Activated T-cell treated with anti-CD3 and anti-CD28 coated beads, Interleukin-2, amount 50 U/mL, for 4 hours (primary cell): ENCODE measurements at regions not wholly inside any gene's neighbourhood (a gene's known extent, or its start where the extent isn't known, plus 50 kb on each side); places are given as distances from the start of the nearest gene placed in this dataset.
"Not testable (repeated sequence)": the region's sequence is repeated elsewhere in the genome, so short reads cannot be mapped to it uniquely, and the experiment has no call there.

ENCODE experiments used
- ATAC-seq, 2 donors: fragments of 200-7000 bp; cut with Tn5 transposase; one replicate each; pipeline ENCODE4 v1.10.0; 2021
- DNase-seq: peaks from one replicate; pipeline ENCODE4 v3.0.0-alpha.2; 2020
- H3K27me3 Mint-ChIP-seq: one replicate; pipeline ENCODE4 v1.8.0; 2021; ENCODE audit warnings: low read depth, mixed read lengths
- H3K36me3 Mint-ChIP-seq: one replicate; pipeline ENCODE4 v1.8.0; 2022; ENCODE audit warnings: mixed read lengths; ENCODE audit not compliant: insufficient read depth
- H3K4me1 Mint-ChIP-seq: one replicate; pipeline ENCODE4 v1.8.0; 2021; ENCODE audit warnings: low read depth, mixed read lengths
- H3K4me3 Mint-ChIP-seq: one replicate; pipeline ENCODE4 v1.8.0; 2021; ENCODE audit warnings: mild to moderate bottlenecking, moderate library complexity, mixed read lengths
- H3K9me3 Mint-ChIP-seq: one replicate; pipeline ENCODE4 v1.8.0; 2021; ENCODE audit warnings: mixed read lengths

DNA sequence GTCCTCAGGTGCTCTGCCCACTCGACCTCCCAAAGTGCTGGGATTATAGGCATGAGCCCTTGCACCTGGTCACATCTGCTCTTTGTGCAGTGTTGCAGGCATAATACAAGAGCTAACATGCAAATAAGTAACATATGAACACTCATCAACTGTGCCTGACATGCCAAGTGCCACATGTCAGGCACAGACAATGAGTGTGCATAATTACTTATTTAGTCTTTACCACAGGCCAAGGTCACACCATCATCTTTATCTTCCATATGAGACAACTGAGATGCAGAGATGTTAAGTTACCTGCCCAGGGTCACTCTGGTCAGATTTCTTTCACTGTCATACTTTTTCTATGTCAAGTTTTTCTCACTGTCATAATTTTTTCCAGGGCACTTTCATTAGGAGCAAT, 126.1 kb downstream of the PPIAL4G start:
- no peak for DNase-seq
- ATAC-seq: no peak
- Mint-ChIP-seq H3K9me3 (no peaks in the 10 kb centered on the region), H3K27me3 (peaks cover 24% of the 10 kb centered on the region), H3K4me1 (peaks cover 15% of the 10 kb centered on the region), H3K36me3 (no peaks in the 10 kb centered on the region), H3K4me3 (no peak overlapping the region)

GRCh38 chr1:148355976-148356375, 127.1 kb downstream of the PPIAL4G start:
- Mint-ChIP-seq H3K9me3 (no peaks in the 10 kb centered on the region), H3K36me3 (no peaks in the 10 kb centered on the region), H3K27me3 (peaks cover 33% of the 10 kb centered on the region), H3K4me3 (no peak overlapping the region), H3K4me1 (peaks cover 6% of the 10 kb centered on the region)
- ATAC-seq (no peak), DNase-seq (no peak)

DNA sequence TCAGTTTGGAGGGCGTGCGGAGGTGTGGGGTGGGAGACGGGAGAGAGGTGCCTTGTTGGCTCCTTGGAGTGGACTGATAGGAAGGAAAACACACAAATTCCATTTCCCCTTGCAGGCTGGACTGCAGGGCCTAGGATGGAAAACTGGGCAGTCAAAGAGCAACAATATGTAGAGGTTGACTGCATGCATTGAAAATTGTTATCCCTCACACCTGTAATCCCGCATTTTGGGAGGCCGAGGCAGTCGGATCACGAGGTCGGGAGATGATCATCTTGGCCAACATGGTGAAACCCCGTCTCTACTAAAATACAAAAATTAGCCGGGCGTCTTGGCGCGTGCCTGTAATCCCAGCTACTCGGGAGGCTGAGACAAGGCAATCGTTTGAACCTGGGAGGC, 128.2 kb downstream of the PPIAL4G start:
- ATAC-seq: no peak
- peaks cover 5% of the 10 kb centered on the region for H3K4me1 Mint-ChIP-seq
- H3K4me3 Mint-ChIP-seq: no peak overlapping the region
- peaks cover 40% of the 10 kb centered on the region for H3K27me3 Mint-ChIP-seq
- H3K36me3 Mint-ChIP-seq: no peaks in the 10 kb centered on the region
- no peaks in the 10 kb centered on the region for H3K9me3 Mint-ChIP-seq
- no peak for DNase-seq

GRCh38 chr1:148354284-148354912, 128.7 kb downstream of the PPIAL4G start:
- peaks cover 43% of the 10 kb centered on the region for H3K27me3 Mint-ChIP-seq
- ATAC-seq (no peak), DNase-seq (no peak)
- H3K4me3 Mint-ChIP-seq: no peak overlapping the region
- H3K36me3 Mint-ChIP-seq: no peaks in the 10 kb centered on the region
- peaks cover 5% of the 10 kb centered on the region for H3K4me1 Mint-ChIP-seq
- no peaks in the 10 kb centered on the region for H3K9me3 Mint-ChIP-seq

DNA sequence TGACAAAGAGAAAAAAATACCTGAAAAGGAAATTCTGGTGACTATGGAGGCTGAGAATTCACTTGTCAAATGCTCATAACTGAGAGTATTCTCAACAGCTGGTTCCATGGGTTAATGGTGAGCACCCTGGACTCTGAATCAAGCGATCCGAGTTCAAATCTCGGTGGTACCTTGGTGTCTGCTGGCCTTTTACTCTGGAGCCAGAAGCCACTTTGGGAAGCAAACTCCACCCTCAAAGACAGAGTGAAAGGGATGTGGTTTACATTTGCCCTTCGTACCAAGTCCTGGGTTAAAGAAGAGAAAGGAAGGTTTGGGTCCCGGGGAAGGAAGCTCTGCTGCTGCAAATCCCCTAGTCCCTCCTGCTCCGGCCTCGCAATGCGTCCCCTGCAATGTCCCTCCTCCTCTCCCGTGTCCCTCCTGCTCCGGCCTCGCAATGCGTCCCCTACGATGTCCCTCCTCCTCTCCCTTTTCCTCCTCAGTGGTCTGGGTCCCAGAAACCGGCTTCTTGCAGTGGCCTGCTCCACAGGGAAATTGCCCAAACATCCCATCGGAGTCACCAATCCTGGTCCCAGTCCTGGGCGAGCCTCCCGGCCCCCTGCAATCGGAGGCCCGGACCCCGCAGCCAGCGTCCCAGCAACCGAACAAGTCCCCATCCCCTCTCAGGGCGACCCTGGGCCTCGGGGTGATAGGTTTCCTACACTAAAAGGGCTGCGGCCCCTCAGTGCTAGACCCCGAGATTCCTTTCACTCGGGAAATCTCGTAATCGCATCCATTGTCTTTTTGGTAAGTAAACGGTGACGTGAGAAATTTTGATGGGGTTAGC, 129.4 kb downstream of the PPIAL4G start:
- ATAC-seq (peak; percentile 58 to 81), DNase-seq (no peak)
- Mint-ChIP-seq H3K4me1 (peaks cover 5% of the 10 kb centered on the region), H3K4me3 (peak overlapping the region; percentile 14), H3K36me3 (no peaks in the 10 kb centered on the region), H3K27me3 (peaks cover 50% of the 10 kb centered on the region), H3K9me3 (no peaks in the 10 kb centered on the region)

DNA sequence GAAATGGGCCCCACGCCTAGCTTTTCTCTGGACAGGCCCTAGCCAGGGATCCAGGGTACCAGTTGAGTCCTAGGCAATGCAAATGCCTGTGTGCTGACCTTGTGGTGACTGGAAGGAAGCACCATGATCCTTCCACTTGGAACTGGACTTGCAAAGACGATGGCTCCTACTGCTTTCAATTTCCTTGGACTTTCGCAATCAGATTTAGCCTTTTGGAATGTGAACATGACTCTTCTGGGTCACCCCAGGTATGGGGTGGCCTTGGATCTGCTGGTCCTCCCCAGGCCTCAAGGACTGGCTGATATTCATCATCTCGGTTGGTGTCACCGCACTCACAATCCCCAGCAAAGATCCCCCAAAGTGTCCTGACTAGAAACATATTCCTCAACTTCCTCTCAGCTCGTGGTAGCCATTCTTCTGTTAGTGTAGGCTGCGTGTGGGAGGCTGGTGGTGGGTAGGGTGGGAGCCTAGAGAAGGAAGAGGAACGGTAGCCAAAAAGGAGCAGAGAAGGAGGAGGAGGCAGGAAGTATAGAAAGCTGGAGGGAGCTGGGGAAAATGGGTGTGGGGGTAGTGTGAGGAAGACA, 130.5 kb downstream of the PPIAL4G start:
- H3K27me3 Mint-ChIP-seq: peaks cover 55% of the 10 kb centered on the region
- peaks cover 5% of the 10 kb centered on the region for H3K4me1 Mint-ChIP-seq
- no peaks in the 10 kb centered on the region for H3K9me3 Mint-ChIP-seq
- no peak for ATAC-seq
- H3K4me3 Mint-ChIP-seq: no peak overlapping the region
- no peak for DNase-seq
- no peaks in the 10 kb centered on the region for H3K36me3 Mint-ChIP-seq

- Mint-ChIP-seq H3K27me3 (peaks cover 56% of the 10 kb centered on the region), H3K4me3 (no peak overlapping the region), H3K4me1 (peaks cover 2% of the 10 kb centered on the region), H3K9me3 (no peaks in the 10 kb centered on the region), H3K36me3 (no peaks in the 10 kb centered on the region)
- ATAC-seq (no peak), DNase-seq (no peak)
These were observed 135.3 kb downstream of the PPIAL4G start for GRCh38 chr1:148347781-148348180.

DNA sequence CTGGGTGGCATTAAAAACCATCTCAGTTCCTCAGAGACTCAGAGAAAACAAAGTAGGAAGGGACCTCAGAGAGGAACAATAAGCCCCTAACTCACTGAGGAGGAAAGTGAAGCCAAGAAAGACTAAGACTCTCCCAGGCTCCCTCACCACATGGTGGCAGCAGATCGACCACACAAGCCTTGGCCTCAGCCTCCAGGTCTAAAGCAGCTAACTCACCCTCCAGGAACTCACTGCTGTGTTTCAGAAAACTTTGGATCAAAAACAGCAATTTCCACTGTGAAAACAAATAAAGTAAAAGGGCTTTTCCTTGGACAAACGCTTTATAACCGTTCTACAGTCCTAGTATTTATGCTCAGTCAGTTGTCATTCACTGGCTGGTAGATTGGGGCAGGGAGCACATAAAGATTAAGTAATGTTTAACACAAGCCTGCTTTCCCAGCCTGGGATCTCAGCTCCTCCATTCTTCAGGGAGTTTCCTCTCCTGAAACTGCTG, 137.4 kb downstream of the PPIAL4G start:
- not testable (repeated sequence) for DNase-seq, H3K9me3 Mint-ChIP-seq, H3K4me3 Mint-ChIP-seq, H3K4me1 Mint-ChIP-seq, ATAC-seq, H3K36me3 Mint-ChIP-seq
- H3K27me3 Mint-ChIP-seq: peaks cover 43% of the 10 kb centered on the region

DNA sequence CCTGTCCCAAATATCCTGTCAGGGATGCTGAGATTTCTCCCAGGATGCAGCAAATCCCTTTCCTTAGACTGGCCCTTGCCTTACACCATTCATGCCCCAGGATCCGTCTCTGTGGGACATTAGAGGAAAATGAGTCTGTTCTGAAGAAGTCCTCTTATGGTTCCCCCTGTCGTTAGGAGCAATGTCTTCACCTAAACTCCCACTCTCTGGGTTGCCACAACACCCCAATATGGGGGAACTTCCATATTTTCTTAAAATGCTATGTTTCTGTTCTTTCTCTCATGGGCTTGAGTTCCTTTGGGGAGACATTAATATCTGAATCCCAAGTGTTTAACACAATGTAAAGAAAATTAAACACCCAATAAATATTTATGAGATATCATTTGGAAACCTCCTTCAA, 138.5 kb downstream of the PPIAL4G start:
- ATAC-seq, H3K4me3 Mint-ChIP-seq, H3K9me3 Mint-ChIP-seq, DNase-seq, H3K4me1 Mint-ChIP-seq, H3K36me3 Mint-ChIP-seq: not testable (repeated sequence)
- peaks cover 34% of the 10 kb centered on the region for H3K27me3 Mint-ChIP-seq

GRCh38 chr1:148341729-148342128, 141.4 kb downstream of the PPIAL4G start:
- not testable (repeated sequence) for H3K36me3 Mint-ChIP-seq, ATAC-seq, DNase-seq, H3K4me3 Mint-ChIP-seq, H3K4me1 Mint-ChIP-seq, H3K9me3 Mint-ChIP-seq
- peaks cover 15% of the 10 kb centered on the region for H3K27me3 Mint-ChIP-seq

- Mint-ChIP-seq H3K4me1 (peaks cover 25% of the 10 kb centered on the region), H3K4me3 (peak overlapping the region; percentile 91)
- not testable (repeated sequence) for H3K27me3 Mint-ChIP-seq, H3K9me3 Mint-ChIP-seq, ATAC-seq, DNase-seq, H3K36me3 Mint-ChIP-seq
These were observed 146.8 kb downstream of the PPIAL4G start for GRCh38 chr1:148336121-148336918.

DNA sequence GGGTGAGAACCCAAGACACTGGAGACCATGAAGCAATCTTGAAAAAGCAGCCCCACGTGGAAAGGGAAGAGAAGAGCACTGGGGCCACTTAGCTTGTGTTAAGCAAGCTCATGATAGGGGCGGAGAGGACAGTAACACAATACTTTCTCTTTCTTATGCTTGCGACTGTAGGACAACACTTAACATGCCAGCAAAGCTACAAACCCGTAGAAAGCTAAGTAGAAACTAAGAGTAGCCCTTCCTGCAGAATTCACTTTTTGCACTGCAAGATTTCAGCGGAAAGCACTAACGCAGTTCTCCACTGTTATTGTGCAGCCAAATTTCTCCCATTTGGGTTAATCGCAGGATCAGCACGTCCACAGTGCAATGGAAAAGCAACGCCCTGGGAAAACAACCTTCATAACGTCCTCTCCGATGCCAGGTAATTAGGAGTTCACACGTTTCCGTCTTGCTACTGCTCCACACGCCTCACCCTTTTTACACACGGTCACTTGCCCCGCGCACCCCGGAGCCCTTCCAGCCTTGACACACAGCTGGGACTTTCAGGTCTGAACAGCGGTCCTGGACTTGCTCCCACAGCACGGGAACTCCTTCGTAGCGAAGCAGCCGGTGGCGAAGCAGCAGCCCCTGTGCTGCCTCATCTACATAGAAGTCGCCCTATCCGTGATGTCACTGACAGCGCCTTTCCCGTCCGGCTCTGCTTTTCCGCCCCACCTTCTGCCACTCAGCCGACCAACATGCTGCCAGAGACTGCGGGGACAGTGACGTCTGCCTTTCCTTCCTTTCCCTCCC, 148.6 kb downstream of the PPIAL4G start:
- peaks cover 25% of the 10 kb centered on the region for H3K4me1 Mint-ChIP-seq
- DNase-seq: peak; percentile 61
- ATAC-seq: peak; percentile 87
- H3K27me3 Mint-ChIP-seq: peaks cover 9% of the 10 kb centered on the region
- H3K4me3 Mint-ChIP-seq: peak overlapping the region; percentile 91
- no peaks in the 10 kb centered on the region for H3K36me3 Mint-ChIP-seq
- no peaks in the 10 kb centered on the region for H3K9me3 Mint-ChIP-seq

GRCh38 chr1:148333875-148334338, 149.2 kb downstream of the PPIAL4G start:
- ATAC-seq (peak in 1 of 2 donors; percentile 8), DNase-seq (no peak)
- peak overlapping the region; percentile 91 for H3K4me3 Mint-ChIP-seq
- no peaks in the 10 kb centered on the region for H3K9me3 Mint-ChIP-seq
- peaks cover 13% of the 10 kb centered on the region for H3K27me3 Mint-ChIP-seq
- H3K4me1 Mint-ChIP-seq: peaks cover 25% of the 10 kb centered on the region
- H3K36me3 Mint-ChIP-seq: no peaks in the 10 kb centered on the region
